H9 (cell line): ENCODE measurements at regions not wholly inside any gene's neighbourhood (a gene's known extent, or its start where the extent isn't known, plus 50 kb on each side); places are given as distances from the start of the nearest gene placed in this dataset.
"Not testable (repeated sequence)": the region's sequence is repeated elsewhere in the genome, so short reads cannot be mapped to it uniquely, and the experiment has no call there.

Experiments used
- DNase-seq: peaks from one replicate; pipeline ENCODE4 v3.0.0-alpha.2; 2017
- H2AFZ ChIP-seq: one replicate; pipeline ENCODE4 v1.6.1; 2013; ENCODE audit warnings: mild to moderate bottlenecking, low read length, control low read depth, moderate library complexity
- H2AK5ac ChIP-seq: 2 replicates; pipeline ENCODE4 v1.6.1; 2013; ENCODE audit warnings: low read length, control low read depth, mixed read lengths; ENCODE audit not compliant: insufficient read length
- H2BK120ac ChIP-seq: one replicate; pipeline ENCODE4 v1.6.1; 2013; ENCODE audit warnings: low read depth, mild to moderate bottlenecking, low read length, control low read depth, inconsistent platforms; ENCODE audit not compliant: poor library complexity, severe bottlenecking
- H2BK12ac ChIP-seq: 2 replicates; pipeline ENCODE4 v1.6.1; 2013; ENCODE audit warnings: low read length, control low read depth, mixed read lengths, low read depth; ENCODE audit not compliant: insufficient read length
- H2BK15ac ChIP-seq: 2 replicates; pipeline ENCODE4 v1.6.1; 2013; ENCODE audit warnings: low read depth, low read length, control low read depth
- H2BK20ac ChIP-seq: one replicate; pipeline ENCODE4 v1.6.1; 2013; ENCODE audit warnings: low read depth, mild to moderate bottlenecking, low read length, control low read depth, inconsistent platforms; ENCODE audit not compliant: poor library complexity, severe bottlenecking
- H2BK5ac ChIP-seq: 2 replicates; pipeline ENCODE4 v1.6.1; 2013; ENCODE audit warnings: low read length, control low read depth, mixed read lengths; ENCODE audit not compliant: insufficient read length
- H3K14ac ChIP-seq: 2 replicates; pipeline ENCODE4 v1.6.1; 2013; ENCODE audit warnings: low read length, control low read depth; ENCODE audit not compliant: insufficient read depth
- H3K18ac ChIP-seq: 2 replicates; pipeline ENCODE4 v1.6.1; 2013; ENCODE audit warnings: low read depth, mild to moderate bottlenecking, mixed read lengths, low read length, control low read depth; ENCODE audit not compliant: insufficient read length
- H3K23ac ChIP-seq: 2 replicates; pipeline ENCODE4 v1.6.1; 2013; ENCODE audit warnings: low read length, control low read depth, mixed read lengths, low read depth; ENCODE audit not compliant: insufficient read length
- H3K23me2 ChIP-seq: 2 replicates; pipeline ENCODE4 v1.6.1; 2013; ENCODE audit warnings: low read depth, mild to moderate bottlenecking, mixed read lengths, low read length, control low read depth; ENCODE audit not compliant: insufficient read length, poor library complexity, severe bottlenecking
- H3K27ac ChIP-seq: 2 replicates; pipeline ENCODE4 v1.5.1; 2013; ENCODE audit warnings: low read length, control low read depth, mixed read lengths, low read depth; ENCODE audit not compliant: insufficient read length
- H3K27me3 ChIP-seq: 2 replicates; pipeline ENCODE4 v1.6.1; 2013; ENCODE audit warnings: low read length, control low read depth, inconsistent platforms; ENCODE audit not compliant: insufficient read depth
- H3K4ac ChIP-seq: 2 replicates; pipeline ENCODE4 v1.6.1; 2013; ENCODE audit warnings: low read depth, mild to moderate bottlenecking, control low read depth, inconsistent platforms, low read length, moderate library complexity
- H3K4me1 ChIP-seq: 2 replicates; pipeline ENCODE4 v1.6.1; 2013; ENCODE audit warnings: low read length, control low read depth, inconsistent platforms; ENCODE audit not compliant: insufficient read depth
- H3K4me2 ChIP-seq: 2 replicates; pipeline ENCODE4 v1.6.1; 2013; ENCODE audit warnings: low read length, control low read depth, mixed read lengths; ENCODE audit not compliant: insufficient read length, insufficient read depth
- H3K56ac ChIP-seq: 2 replicates; pipeline ENCODE4 v1.6.1; 2013; ENCODE audit warnings: low read depth, mild to moderate bottlenecking, mixed read lengths, low read length, control low read depth; ENCODE audit not compliant: insufficient read length
- H3K79me1 ChIP-seq: 2 replicates; pipeline ENCODE4 v1.6.1; 2013; ENCODE audit warnings: low read depth, mild to moderate bottlenecking, moderate library complexity, low read length, control low read depth, inconsistent platforms; ENCODE audit not compliant: insufficient read depth, poor library complexity, severe bottlenecking
- H3K79me2 ChIP-seq: 2 replicates; pipeline ENCODE4 v1.6.1; 2013; ENCODE audit warnings: low read length, control low read depth, inconsistent platforms; ENCODE audit not compliant: insufficient read depth
- H3K9ac ChIP-seq: 2 replicates; pipeline ENCODE4 v1.6.1; 2013; ENCODE audit warnings: low read length, control low read depth, mixed read lengths; ENCODE audit not compliant: insufficient read length; ENCODE audit errors: extremely low read depth
- H3K9me3 ChIP-seq: one replicate; pipeline ENCODE4 v1.6.1; 2013; ENCODE audit warnings: low read depth, low read length, inconsistent platforms; ENCODE audit not compliant: control insufficient read depth
- H3T11ph ChIP-seq: one replicate; pipeline ENCODE4 v1.6.1; 2013; ENCODE audit warnings: mild to moderate bottlenecking, low read length, control low read depth, inconsistent platforms
- H4K20me1 ChIP-seq: one replicate; pipeline ENCODE4 v1.6.1; 2013; ENCODE audit not compliant: control insufficient read depth, insufficient read length, insufficient read depth
- H4K5ac ChIP-seq: 2 replicates; pipeline ENCODE4 v1.6.1; 2013; ENCODE audit warnings: low read depth, mild to moderate bottlenecking, mixed read lengths, low read length, control low read depth; ENCODE audit not compliant: insufficient read length
- H4K8ac ChIP-seq: replicated peaks from 2 replicates; pipeline ENCODE4 v1.6.1; 2013; ENCODE audit warnings: low read length, control low read depth, mixed read lengths, low read depth; ENCODE audit not compliant: insufficient read length
- H4K91ac ChIP-seq: 2 replicates; pipeline ENCODE4 v1.6.1; 2013; ENCODE audit warnings: low read depth, mild to moderate bottlenecking, moderate library complexity, mixed read lengths, low read length, control low read depth; ENCODE audit not compliant: insufficient read length
- H3K27ac Mint-ChIP-seq, 3 experiments: 2 replicates in 2 of 3; 3 replicates in 1 of 3; pipeline ENCODE4 v1.8.0; 2020 to 2021; ENCODE audit warnings: mixed read lengths in 3 of 3, mild to moderate bottlenecking in 1 of 3, moderate library complexity in 1 of 3
- H3K27me3 Mint-ChIP-seq: 2 replicates; pipeline ENCODE4 v1.8.0; 2021; ENCODE audit warnings: low read depth, mild to moderate bottlenecking, moderate library complexity, mixed read lengths
- H3K36me3 Mint-ChIP-seq, 3 experiments: 2 replicates in 2 of 3; 3 replicates in 1 of 3; pipeline ENCODE4 v1.8.0; 2020 to 2021; ENCODE audit warnings: low read depth in 3 of 3, mixed read lengths in 3 of 3; ENCODE audit not compliant: insufficient read depth in 1 of 3
- H3K4me1 Mint-ChIP-seq, 2 experiments: 2 replicates each; pipeline ENCODE4 v1.8.0; 2020; ENCODE audit warnings: mixed read lengths in 2 of 2
- H3K4me3 Mint-ChIP-seq, 2 experiments: 2 replicates in 1 of 2; 3 replicates in 1 of 2; pipeline ENCODE4 v1.8.0; 2020 to 2021; ENCODE audit warnings: mild to moderate bottlenecking in 2 of 2, mixed read lengths in 2 of 2, moderate library complexity in 1 of 2
- H3K9me3 Mint-ChIP-seq, 2 experiments: 2 replicates in 1 of 2; 3 replicates in 1 of 2; pipeline ENCODE4 v1.8.0; 2020; ENCODE audit warnings: mild to moderate bottlenecking in 2 of 2, mixed read lengths in 2 of 2, moderate library complexity in 1 of 2
- CTCF ChIP-seq: fragments of 200-600 bp; sonication (generic); conservative IDR thresholded peaks from 3 replicates; pipeline ENCODE4 v1.8.0; 2021; ENCODE audit warnings: antibody characterized with exemption, mild to moderate bottlenecking
- WGBS: extraction: QIAGEN DNeasy Blood & Tissue Kit; methylation state at CpG from one replicate; pipeline ENCODE4 v1.1.7; 2013; ENCODE audit warnings: missing lambda C conversion rate, low lambda C conversion rate, mixed read lengths; ENCODE audit not compliant: insufficient read length; ENCODE audit errors: extremely low coverage; 5-methylcytosine and 5-hydroxymethylcytosine counted together

- Histone ChIP-seq H4K20me1 (no peaks in the 10 kb centered on the region), H4K8ac (no peak overlapping the region), H4K5ac (no peak overlapping the region), H3K27ac (no peak overlapping the region), H4K91ac (no peak overlapping the region), H3K4me1 (no peaks in the 10 kb centered on the region), H3K9me3 (peaks cover 11% of the 10 kb centered on the region), H2AFZ (no peak overlapping the region), H3K9ac (no peak overlapping the region), H2BK120ac (no peak overlapping the region), H3T11ph (no peak overlapping the region), H3K79me1 (no peaks in the 10 kb centered on the region), H3K4ac (no peak overlapping the region), H2BK20ac (no peak overlapping the region), H3K23ac (no peak overlapping the region), H3K79me2 (no peaks in the 10 kb centered on the region), H3K56ac (no peak overlapping the region), H2AK5ac (no peak overlapping the region), H3K27me3 (no peaks in the 10 kb centered on the region), H3K14ac (no peak overlapping the region), H2BK12ac (no peak overlapping the region), H2BK15ac (no peak overlapping the region), H3K23me2 (no peaks in the 10 kb centered on the region), H3K18ac (no peak overlapping the region), H2BK5ac (no peak overlapping the region), H3K4me2 (no peak overlapping the region)
- H3K4me3 Mint-ChIP-seq, result no peak overlapping the region
- TF ChIP-seq CTCF, result no peak
- H3K27ac Mint-ChIP-seq, result no peak overlapping the region
- H3K36me3 Mint-ChIP-seq, result peaks cover 11 to 33% (median 11%) of the 10 kb centered on the region in 3 experiments
- no CpG with 5 or more reads among the region's 2 CpGs for WGBS
- no peaks in the 10 kb centered on the region for H3K4me1 Mint-ChIP-seq
- peaks cover 30 to 36% of the 10 kb centered on the region in 2 experiments for H3K9me3 Mint-ChIP-seq
- no peaks in the 10 kb centered on the region for H3K27me3 Mint-ChIP-seq
- DNase-seq, result no peak
Measured at GRCh38 chr2:114368705-114369104, 73.7 kb upstream of the DPP10 start.

- H3K4me3 Mint-ChIP-seq, result not testable (repeated sequence)
Measured at GRCh38 chr2:114371721-114372120, 70.7 kb upstream of the DPP10 start.

More at GRCh38 chr2:114371721-114372120, 70.7 kb upstream of the DPP10 start:
- H4K20me1 ChIP-seq, H3K79me1 ChIP-seq, H3K27ac Mint-ChIP-seq, H4K5ac ChIP-seq, H3K27ac ChIP-seq, H3K27me3 ChIP-seq, DNase-seq, H3K4me2 ChIP-seq, H3K79me2 ChIP-seq, H3K27me3 Mint-ChIP-seq, H2BK20ac ChIP-seq, H3K56ac ChIP-seq, H3K23ac ChIP-seq, H4K91ac ChIP-seq, H3T11ph ChIP-seq, H3K4me1 ChIP-seq, H3K23me2 ChIP-seq, H3K14ac ChIP-seq, H2BK5ac ChIP-seq, H3K18ac ChIP-seq, H3K4me1 Mint-ChIP-seq, H2AFZ ChIP-seq, H2BK120ac ChIP-seq, H3K4ac ChIP-seq, H2BK15ac ChIP-seq, H2AK5ac ChIP-seq, H3K9ac ChIP-seq, H4K8ac ChIP-seq, H2BK12ac ChIP-seq: not testable (repeated sequence)
- Mint-ChIP-seq H3K9me3 (peaks cover 30 to 33% of the 10 kb centered on the region in 2 experiments), H3K36me3 (peaks cover 11 to 33% (median 11%) of the 10 kb centered on the region in 3 experiments)
- H3K9me3 ChIP-seq, result peaks cover 11% of the 10 kb centered on the region
